SK-N-SH (cell line): ENCODE measurements at regions not wholly inside any gene's neighbourhood (a gene's known extent, or its start where the extent isn't known, plus 50 kb on each side); places are given as distances from the start of the nearest gene placed in this dataset.

Experiments
- CTCF ChIA-PET: fragments of 300-600, 350-600 bp; formaldehyde crosslinking; extraction: SDS; loops from one replicate; lab custom pipeline; 2021; lab: Yijun Ruan, JAX
- POLR2A ChIA-PET: fragments of 350-600 bp; sonication (Branson Sonifier 250); formaldehyde crosslinking; extraction: SDS; loops from one replicate; lab custom pipeline; 2020; ENCODE audit warnings: antibody characterized with exemption, inconsistent platforms; lab: Yijun Ruan, JAX
- DNase-seq: peaks from one replicate; pipeline ENCODE4 v3.0.0; 2012
- H2AFZ ChIP-seq: fragments of 200-600 bp; sonication (generic); 2 replicates; pipeline ENCODE4 v1.8.1; 2016; ENCODE audit warnings: antibody characterized with exemption, mild to moderate bottlenecking, low read depth
- H3F3A ChIP-seq: fragments of 200-600 bp; sonication (generic); replicated peaks from 2 replicates; pipeline ENCODE3; 2016; ENCODE audit warnings: antibody characterized with exemption, mild to moderate bottlenecking; ENCODE audit not compliant: insufficient read depth
- H3K27ac ChIP-seq, 2 experiments: fragments of 200-500 bp in 1 of 2; fragments of 200-600 bp in 1 of 2; sonication (Bioruptor generic) in 1 of 2; sonication (generic), shearing (Covaris generic) in 1 of 2; 2 replicates each; pipeline versions ENCODE4 v1.5.1 to v1.6.1; 2014 to 2016; ENCODE audit warnings: low read depth in 2 of 2, inconsistent platforms in 1 of 2, low read length in 1 of 2, mild to moderate bottlenecking in 1 of 2, mixed read lengths in 1 of 2
- H3K27me3 ChIP-seq: fragments of 200-600 bp; sonication (generic), shearing (Covaris generic); 2 replicates; pipeline ENCODE4 v1.6.1; 2016; ENCODE audit warnings: mixed run types; ENCODE audit not compliant: insufficient read depth
- H3K36me3 ChIP-seq, 2 experiments: fragments of 200-500 bp in 1 of 2; fragments of 200-600 bp in 1 of 2; sonication (Bioruptor generic) in 1 of 2; sonication (generic) in 1 of 2; replicated peaks in 1 of 2; 2 replicates each; pipeline versions ENCODE3 to v1.5.1; 2014 to 2016; ENCODE audit warnings: low read length in 1 of 2, mild to moderate bottlenecking in 1 of 2; ENCODE audit not compliant: insufficient read depth in 2 of 2, control insufficient read depth in 1 of 2
- H3K4me1 ChIP-seq, 2 experiments: fragments of 200-500 bp in 1 of 2; fragments of 200-600 bp in 1 of 2; sonication (Bioruptor generic) in 1 of 2; sonication (generic), shearing (Covaris generic) in 1 of 2; 2 replicates each; pipeline versions ENCODE4 v1.5.1 to v1.6.1; 2014 to 2016; ENCODE audit warnings: low read depth in 1 of 2, low read length in 1 of 2, mixed run types in 1 of 2; ENCODE audit not compliant: insufficient read depth in 2 of 2, control insufficient read depth in 1 of 2
- H3K4me2 ChIP-seq: fragments of 200-600 bp; sonication (generic), shearing (Covaris generic); 2 replicates; pipeline ENCODE4 v1.6.1; 2017; ENCODE audit warnings: mixed run types
- H3K4me3 ChIP-seq, 2 experiments: fragments of 200-500 bp in 1 of 2; fragments of 200-600 bp in 1 of 2; sonication (Bioruptor generic) in 1 of 2; sonication (generic), shearing (Covaris generic) in 1 of 2; 2 replicates each; pipeline versions ENCODE4 v1.5.1 to v1.8.1; 2014 to 2016; ENCODE audit warnings: low read depth in 2 of 2, inconsistent platforms in 1 of 2, low read length in 1 of 2, mild to moderate bottlenecking in 1 of 2, mixed read lengths in 1 of 2, moderate library complexity in 1 of 2
- H3K79me2 ChIP-seq: fragments of 200-600 bp; sonication (generic); 2 replicates; pipeline ENCODE4 v1.8.1; 2017; ENCODE audit warnings: mild to moderate bottlenecking; ENCODE audit not compliant: insufficient read depth
- H3K9ac ChIP-seq: fragments of 200-600 bp; sonication (generic); 2 replicates; pipeline ENCODE4 v1.6.1; 2017; ENCODE audit warnings: mixed run types
- H3K9me2 ChIP-seq: fragments of 200-600 bp; sonication (generic); 2 replicates; pipeline ENCODE4 v1.6.1; 2017; ENCODE audit warnings: mixed run types
- H3K9me3 ChIP-seq: fragments of 200-600 bp; sonication (generic); 2 replicates; pipeline ENCODE4 v1.6.1; 2017; ENCODE audit warnings: mixed run types, mild to moderate bottlenecking, moderate library complexity
- H4K20me1 ChIP-seq: fragments of 200-600 bp; sonication (generic); 2 replicates; pipeline ENCODE4 v1.6.1; 2017; ENCODE audit warnings: mild to moderate bottlenecking, mixed run types; ENCODE audit not compliant: insufficient read depth
- CHD2 ChIP-seq: fragments of 150-350 bp; IDR thresholded peaks from 2 replicates; pipeline ENCODE4 v1.6.1; 2018; ENCODE audit warnings: low read length; ENCODE audit not compliant: partially characterized antibody
- ELF1 ChIP-seq: IDR thresholded peaks from 2 replicates; pipeline ENCODE4 v1.4.0; 2012
- EP300 ChIP-seq, 2 experiments: IDR thresholded peaks; 2 replicates each; pipeline versions ENCODE4 v1.4.0 to v1.6.1; 2012; ENCODE audit warnings: borderline replicate concordance in 1 of 2, low read depth in 1 of 2, low read length in 1 of 2
- EZH2phosphoT487 ChIP-seq: fragments of 200-600 bp; sonication (generic); IDR thresholded peaks from 2 replicates; pipeline ENCODE4 v1.6.1; 2017; ENCODE audit warnings: low read depth, mixed run types, mild to moderate bottlenecking, antibody characterized with exemption, moderate library complexity, borderline replicate concordance
- FOXJ3 ChIP-seq: sonication (generic); formaldehyde crosslinking; IDR thresholded peaks from 2 replicates; pipeline ENCODE4 v1.5.1; 2020; ENCODE audit warnings: mild to moderate bottlenecking, missing genetic modification reagents
- FOXM1 ChIP-seq: IDR thresholded peaks from 2 replicates; pipeline ENCODE4 v1.4.0; 2012; ENCODE audit warnings: low read depth, mild to moderate bottlenecking
- GABPA ChIP-seq: IDR thresholded peaks from 2 replicates; pipeline ENCODE4 v1.4.0; 2012; ENCODE audit warnings: low read depth, mild to moderate bottlenecking
- JUND ChIP-seq: IDR thresholded peaks from 2 replicates; pipeline ENCODE4 v1.4.0; 2012
- MXI1 ChIP-seq: IDR thresholded peaks from 2 replicates; pipeline ENCODE4 v1.6.1; 2012; ENCODE audit warnings: mild to moderate bottlenecking, low read depth, low read length, improper control_type of control experiment
- NFIC ChIP-seq: IDR thresholded peaks from 2 replicates; pipeline ENCODE4 v1.4.0; 2012; ENCODE audit warnings: borderline replicate concordance
- NRF1 ChIP-seq: IDR thresholded peaks from 2 replicates; pipeline ENCODE4 v1.6.1; 2012; ENCODE audit warnings: low read depth, mild to moderate bottlenecking, low read length
- POLR2AphosphoS5 ChIP-seq: IDR thresholded peaks from 2 replicates; pipeline ENCODE4 v1.6.1; 2012; ENCODE audit warnings: low read depth, low read length
- RAD21 ChIP-seq: IDR thresholded peaks from 2 replicates; pipeline ENCODE4 v1.6.1; 2012; ENCODE audit warnings: mild to moderate bottlenecking, low read length
- RCOR1 ChIP-seq: fragments of 150-350 bp; IDR thresholded peaks from 2 replicates; pipeline ENCODE4 v1.6.1; 2017; ENCODE audit warnings: antibody characterized with exemption, low read length
- RFX5 ChIP-seq: IDR thresholded peaks from 2 replicates; pipeline ENCODE4 v1.6.1; 2012; ENCODE audit warnings: mild to moderate bottlenecking, improper control_type of control experiment, low read length
- RXRA ChIP-seq: IDR thresholded peaks from 2 replicates; pipeline ENCODE4 v1.4.0; 2012; ENCODE audit warnings: low read depth, mild to moderate bottlenecking, borderline replicate concordance
- SIN3A ChIP-seq: IDR thresholded peaks from 2 replicates; pipeline ENCODE4 v1.6.1; 2012; ENCODE audit warnings: low read depth, mild to moderate bottlenecking, low read length, moderate library complexity, borderline replicate concordance
- TCF12 ChIP-seq: IDR thresholded peaks from 2 replicates; pipeline ENCODE4 v1.4.0; 2012
- TEAD4 ChIP-seq: IDR thresholded peaks from 2 replicates; pipeline ENCODE4 v1.4.0; 2012; ENCODE audit warnings: mild to moderate bottlenecking, borderline replicate concordance; ENCODE audit not compliant: insufficient read depth
- YY1 ChIP-seq: IDR thresholded peaks from 2 replicates; pipeline ENCODE4 v1.4.0; 2012; ENCODE audit warnings: low read depth, mild to moderate bottlenecking
- TF ChIP-seq, protein P1 (sequence below): IDR thresholded peaks from 2 replicates; pipeline ENCODE4 v1.4.0; 2012; ENCODE audit warnings: low read depth, borderline replicate concordance
- TF ChIP-seq, protein P2 (sequence below): fragments of 150-350 bp; IDR thresholded peaks from 2 replicates; pipeline ENCODE4 v1.6.1; 2017; ENCODE audit warnings: antibody characterized with exemption, low read length, low read depth, borderline replicate concordance
- TF ChIP-seq, protein P3 (sequence below): IDR thresholded peaks from 2 replicates; pipeline ENCODE4 v1.4.0; 2012; ENCODE audit warnings: low read depth
- TF ChIP-seq, protein P4 (sequence below): IDR thresholded peaks from 2 replicates; pipeline ENCODE4; 2012

DNA sequence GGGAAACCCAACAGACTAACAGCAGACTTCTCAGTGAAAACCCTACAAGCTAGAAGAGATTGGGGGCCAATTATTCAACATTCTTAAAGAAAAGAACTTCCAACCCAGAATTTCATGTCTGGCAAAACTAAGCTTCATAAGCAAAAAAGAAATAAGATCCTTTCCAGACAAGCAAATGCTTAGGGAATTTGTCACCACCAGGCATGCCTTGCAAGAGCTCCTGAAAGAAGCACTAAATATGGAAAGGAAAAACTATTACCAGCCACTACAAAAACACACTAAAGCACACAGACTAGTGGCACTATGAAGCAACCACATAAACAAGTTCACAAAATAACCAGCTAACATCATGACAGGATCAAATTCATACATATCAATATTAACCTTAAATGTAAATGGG is 131.1 kb downstream of the OR2K2 start:
- no peaks in the 10 kb centered on the region for H3K27me3 ChIP-seq
- no peak for TF ChIP-seq RCOR1
- no peak for TF ChIP-seq FOXJ3
- TF ChIP-seq, protein P1, sequence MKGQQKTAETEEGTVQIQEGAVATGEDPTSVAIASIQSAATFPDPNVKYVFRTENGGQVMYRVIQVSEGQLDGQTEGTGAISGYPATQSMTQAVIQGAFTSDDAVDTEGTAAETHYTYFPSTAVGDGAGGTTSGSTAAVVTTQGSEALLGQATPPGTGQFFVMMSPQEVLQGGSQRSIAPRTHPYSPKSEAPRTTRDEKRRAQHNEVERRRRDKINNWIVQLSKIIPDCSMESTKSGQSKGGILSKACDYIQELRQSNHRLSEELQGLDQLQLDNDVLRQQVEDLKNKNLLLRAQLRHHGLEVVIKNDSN, result no peak
- no peak for TF ChIP-seq EP300 (IDR thresholded peaks at IDR 0.05; ENCODE audit: borderline replicate concordance in 1 of 2, low read depth in 1 of 2, low read length in 1 of 2)
- TF ChIP-seq ELF1, result no peak
- no peak for TF ChIP-seq NRF1
- TF ChIP-seq, protein P2, sequence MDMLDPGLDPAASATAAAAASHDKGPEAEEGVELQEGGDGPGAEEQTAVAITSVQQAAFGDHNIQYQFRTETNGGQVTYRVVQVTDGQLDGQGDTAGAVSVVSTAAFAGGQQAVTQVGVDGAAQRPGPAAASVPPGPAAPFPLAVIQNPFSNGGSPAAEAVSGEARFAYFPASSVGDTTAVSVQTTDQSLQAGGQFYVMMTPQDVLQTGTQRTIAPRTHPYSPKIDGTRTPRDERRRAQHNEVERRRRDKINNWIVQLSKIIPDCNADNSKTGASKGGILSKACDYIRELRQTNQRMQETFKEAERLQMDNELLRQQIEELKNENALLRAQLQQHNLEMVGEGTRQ, result no peak
- TF ChIP-seq YY1, result no peak
- no peak for TF ChIP-seq NFIC
- TF ChIP-seq GABPA, result no peak
- no peak for TF ChIP-seq TEAD4
- no peak for TF ChIP-seq POLR2AphosphoS5
- no peak for TF ChIP-seq RAD21
- TF ChIP-seq, protein P3, sequence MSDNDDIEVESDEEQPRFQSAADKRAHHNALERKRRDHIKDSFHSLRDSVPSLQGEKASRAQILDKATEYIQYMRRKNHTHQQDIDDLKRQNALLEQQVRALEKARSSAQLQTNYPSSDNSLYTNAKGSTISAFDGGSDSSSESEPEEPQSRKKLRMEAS, result no peak
- no peak for TF ChIP-seq RXRA
- TF ChIP-seq RFX5, result no peak
- TF ChIP-seq MXI1, result no peak
- TF ChIP-seq TCF12, result no peak
- no peaks in the 10 kb centered on the region for H3K36me3 ChIP-seq
- POLR2A ChIA-PET, result no interaction called here
- H3K4me1 ChIP-seq, result no peaks in the 10 kb centered on the region
- H3K9me3 ChIP-seq, result no peaks in the 10 kb centered on the region; the same call in 1 of the 2 replicates
- H3K27ac ChIP-seq, result no peak overlapping the region
- CTCF ChIA-PET, result no interaction called here
- no peaks in the 10 kb centered on the region for H3F3A ChIP-seq
- H3K9me2 ChIP-seq, result no peaks in the 10 kb centered on the region
- no peak overlapping the region for H3K9ac ChIP-seq
- no peak overlapping the region for H2AFZ ChIP-seq
- no peak for DNase-seq
- no peak overlapping the region for H3K4me2 ChIP-seq
- no peak overlapping the region for H3K4me3 ChIP-seq
- H3K79me2 ChIP-seq, result no peaks in the 10 kb centered on the region
- no peaks in the 10 kb centered on the region for H4K20me1 ChIP-seq

DNA sequence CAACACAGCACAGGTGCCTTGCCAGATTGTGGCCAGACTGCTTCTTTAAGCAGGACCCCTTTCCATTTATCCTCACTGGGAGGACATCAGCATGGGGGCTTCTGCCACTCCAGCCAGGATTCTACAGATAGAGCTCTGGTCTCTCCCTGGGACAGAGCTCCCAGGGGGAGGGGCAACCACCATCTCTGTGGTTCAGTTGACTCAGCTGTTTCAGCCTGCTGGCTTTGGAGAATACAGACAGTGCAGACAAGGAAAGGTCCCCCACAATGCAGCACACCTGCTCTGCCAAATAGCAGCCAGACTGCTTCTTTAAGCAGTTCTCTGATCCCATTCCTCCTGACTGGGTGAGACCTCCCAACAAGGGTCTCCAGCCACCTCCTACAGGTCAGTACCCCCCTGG is 132.8 kb downstream of the OR2K2 start:
- POLR2A ChIA-PET, result interaction anchor here (0.8 kb wide), 1 partner anchor 460 kb away, joined by 3 read pairs; no protein-coding TSS in a partner anchor
- no peaks in the 10 kb centered on the region for H3K36me3 ChIP-seq
- no peak for DNase-seq
- no peak overlapping the region for H3K4me2 ChIP-seq
- CTCF ChIA-PET, result no interaction called here
- H3K4me3 ChIP-seq, result no peak overlapping the region
- H3K9me3 ChIP-seq, result no peaks in the 10 kb centered on the region; the same call in 1 of the 2 replicates
- no peak overlapping the region for H3K27ac ChIP-seq
- no peaks in the 10 kb centered on the region for H3K27me3 ChIP-seq
- no peaks in the 10 kb centered on the region for H3F3A ChIP-seq
- H3K9me2 ChIP-seq, result no peaks in the 10 kb centered on the region
- TF ChIP-seq RFX5 (no peak), EZH2phosphoT487 (no peak), POLR2AphosphoS5 (no peak), YY1 (no peak), SIN3A (no peak), ELF1 (no peak), CHD2 (no peak), JUND (no peak), FOXM1 (no peak), NFIC (no peak), TEAD4 (no peak)
- TF ChIP-seq, protein P1, result no peak
- TF ChIP-seq, protein P4, sequence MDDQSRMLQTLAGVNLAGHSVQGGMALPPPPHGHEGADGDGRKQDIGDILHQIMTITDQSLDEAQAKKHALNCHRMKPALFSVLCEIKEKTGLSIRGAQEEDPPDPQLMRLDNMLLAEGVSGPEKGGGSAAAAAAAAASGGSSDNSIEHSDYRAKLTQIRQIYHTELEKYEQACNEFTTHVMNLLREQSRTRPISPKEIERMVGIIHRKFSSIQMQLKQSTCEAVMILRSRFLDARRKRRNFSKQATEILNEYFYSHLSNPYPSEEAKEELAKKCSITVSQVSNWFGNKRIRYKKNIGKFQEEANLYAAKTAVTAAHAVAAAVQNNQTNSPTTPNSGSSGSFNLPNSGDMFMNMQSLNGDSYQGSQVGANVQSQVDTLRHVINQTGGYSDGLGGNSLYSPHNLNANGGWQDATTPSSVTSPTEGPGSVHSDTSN, result no peak
- TF ChIP-seq, protein P3, result no peak
- TF ChIP-seq, protein P2, result no peak
- H4K20me1 ChIP-seq, result no peaks in the 10 kb centered on the region
- H3K79me2 ChIP-seq, result no peaks in the 10 kb centered on the region
- H3K4me1 ChIP-seq, result no peaks in the 10 kb centered on the region
- no peak overlapping the region for H3K9ac ChIP-seq
- no peak overlapping the region for H2AFZ ChIP-seq
